Renal cortex interstitium (tissue), 11 donors: ENCODE measurements at regions not wholly inside any gene's neighbourhood (a gene's known extent, or its start where the extent isn't known, plus 50 kb on each side); places are given as distances from the start of the nearest gene placed in this dataset.
"Not testable (repeated sequence)": the region's sequence is repeated elsewhere in the genome, so short reads cannot be mapped to it uniquely, and the experiment has no call there.

Experiments
- DNase-seq, 11 donors: peaks; one replicate each; pipeline ENCODE4 v3.0.0-alpha.2; 2013; ENCODE audit warnings: low read depth in 9 of 11, low spot score in 4 of 11; ENCODE audit errors: extremely low read depth in 1 of 11

GRCh38 chr12:90481748-90482147 is 473.2 kb downstream of the CCER1 start:
- DNase-seq: no peak

- DNase-seq: no peak
Observed at GRCh38 chr12:90479237-90479636, 475.7 kb downstream of the CCER1 start.

- no peak for DNase-seq
Observed at GRCh38 chr12:90473831-90474230, 481.1 kb downstream of the CCER1 start.

- no peak for DNase-seq
Observed at GRCh38 chr12:90460681-90461080, 494.3 kb downstream of the CCER1 start.

- DNase-seq: no peak
Observed at GRCh38 chr12:90456248-90456647, 498.7 kb downstream of the CCER1 start.

GRCh38 chr12:90455756-90456155 is 499.2 kb downstream of the CCER1 start:
- DNase-seq: no peak

GRCh38 chr12:90449611-90450010 is 505.4 kb downstream of the CCER1 start:
- no peak for DNase-seq

GRCh38 chr12:90443466-90443865 is 511.5 kb downstream of the CCER1 start:
- not testable (repeated sequence) for DNase-seq

- DNase-seq: no peak
Observed at GRCh38 chr12:90441431-90441830, 513.5 kb downstream of the CCER1 start.

GRCh38 chr12:90428881-90429280 is 526.1 kb downstream of the CCER1 start:
- no peak for DNase-seq

GRCh38 chr12:90428465-90428864 is 526.5 kb downstream of the CCER1 start:
- no peak for DNase-seq

- DNase-seq: no peak
Observed at GRCh38 chr12:90423965-90424364, 531.0 kb downstream of the CCER1 start.

GRCh38 chr12:90410962-90411361 is 544.0 kb downstream of the CCER1 start:
- no peak for DNase-seq

- no peak for DNase-seq
Observed at GRCh38 chr12:90407841-90408240, 547.1 kb downstream of the CCER1 start.

GRCh38 chr12:90404071-90404470 is 550.9 kb downstream of the CCER1 start:
- no peak for DNase-seq

- no peak for DNase-seq
Observed at GRCh38 chr12:90401185-90401584, 553.8 kb downstream of the CCER1 start.

- no peak for DNase-seq
Observed at GRCh38 chr12:90399357-90399756, 555.6 kb downstream of the CCER1 start.

- DNase-seq: no peak
Observed at GRCh38 chr12:90398285-90398836, 556.6 kb downstream of the CCER1 start.

- no peak for DNase-seq
Observed at GRCh38 chr12:90396556-90396955, 558.4 kb downstream of the CCER1 start.

- no peak for DNase-seq
Observed at GRCh38 chr12:90393652-90394051, 561.3 kb downstream of the CCER1 start.

- no peak for DNase-seq
Observed at GRCh38 chr12:90393089-90393488, 561.9 kb downstream of the CCER1 start.

GRCh38 chr12:90390947-90391346 is 564.0 kb downstream of the CCER1 start:
- DNase-seq: no peak
